OCI-LY7 (cell line): ENCODE measurements at regions not wholly inside any gene's neighbourhood (a gene's known extent, or its start where the extent isn't known, plus 50 kb on each side); places are given as distances from the start of the nearest gene placed in this dataset.

Experiments used
- BruUV-seq: library from RNA; stranded (reverse); fragments of 400-500 nt; replicated peaks from 2 replicates; lab custom pipeline; 2021; lab: Mats Ljungman, UMichigan
- CTCF ChIA-PET: fragments of 300-600 bp; sonication (Branson Sonifier 250); formaldehyde crosslinking; loops from one replicate; lab custom pipeline; 2022; ENCODE audit warnings: antibody characterized with exemption; ENCODE audit not compliant: unreplicated experiment; lab: Charles Lee
- POLR2A ChIA-PET: fragments of 300-600 bp; sonication (Branson Sonifier 250); formaldehyde crosslinking; loops from one replicate; lab custom pipeline; 2022; ENCODE audit warnings: antibody characterized with exemption; lab: Charles Lee
- DNase-seq: peaks from one replicate; pipeline ENCODE4 v3.0.0-alpha.2; 2015; ENCODE audit warnings: low spot score
- H2AFZ ChIP-seq: fragments of 200-600 bp; sonication (generic), shearing (Covaris generic); 2 replicates; pipeline ENCODE4 v1.6.1; 2014; ENCODE audit warnings: mild to moderate bottlenecking, antibody characterized with exemption, low read length, moderate library complexity
- H3K27ac ChIP-seq: fragments of 200-600 bp; sonication (generic); 2 replicates; pipeline ENCODE4 v1.5.1; 2014; ENCODE audit warnings: mixed run types, low read depth, mild to moderate bottlenecking, moderate library complexity, low read length, inconsistent platforms; ENCODE audit not compliant: poor library complexity, severe bottlenecking
- H3K36me3 ChIP-seq: fragments of 200-600 bp; sonication (generic); 2 replicates; pipeline ENCODE4 v1.6.1; 2014; ENCODE audit warnings: mild to moderate bottlenecking, antibody characterized with exemption, low read length, moderate library complexity, mixed read lengths; ENCODE audit not compliant: insufficient read depth
- H3K4me1 ChIP-seq: fragments of 200-600 bp; sonication (generic); 2 replicates; pipeline ENCODE4 v1.5.1; 2014; ENCODE audit warnings: mild to moderate bottlenecking, low read length; ENCODE audit not compliant: insufficient read depth, poor library complexity, severe bottlenecking
- H3K4me2 ChIP-seq: fragments of 200-600 bp; sonication (generic); 2 replicates; pipeline ENCODE4 v1.6.1; 2014; ENCODE audit warnings: mild to moderate bottlenecking, low read length
- H3K4me3 ChIP-seq: fragments of 200-600 bp; sonication (generic); 2 replicates; pipeline ENCODE4 v1.5.1; 2014; ENCODE audit warnings: mild to moderate bottlenecking, low read depth, low read length; ENCODE audit not compliant: poor library complexity, severe bottlenecking
- H3K79me2 ChIP-seq: fragments of 200-600 bp; sonication (generic); 2 replicates; pipeline ENCODE4 v1.6.1; 2016; ENCODE audit warnings: low read depth, mild to moderate bottlenecking, low read length, moderate library complexity, mixed read lengths; ENCODE audit not compliant: insufficient read depth
- H3K9me2 ChIP-seq: fragments of 200-600 bp; sonication (generic); 2 replicates; pipeline ENCODE4 v1.6.1; 2016; ENCODE audit warnings: mild to moderate bottlenecking, low read length, mixed read lengths; ENCODE audit not compliant: insufficient read depth
- H3K9me3 ChIP-seq: fragments of 200-600 bp; sonication (generic); 2 replicates; pipeline ENCODE4 v1.6.1; 2014; ENCODE audit warnings: mild to moderate bottlenecking, mixed run types, low read length, mixed read lengths
- H4K20me1 ChIP-seq: fragments of 200-600 bp; sonication (generic); 2 replicates; pipeline ENCODE4 v1.6.1; 2014; ENCODE audit warnings: mild to moderate bottlenecking, antibody characterized with exemption, low read length, moderate library complexity, mixed read lengths; ENCODE audit not compliant: insufficient read depth
- EZH2phosphoT487 ChIP-seq: fragments of 200-600 bp; sonication (generic); IDR thresholded peaks from 2 replicates; pipeline ENCODE4 v1.6.1; 2018; ENCODE audit warnings: low read depth, borderline replicate concordance, mild to moderate bottlenecking, mixed run types, antibody characterized with exemption, low read length, moderate library complexity, mixed read lengths
- intact Hi-C: fragments of 100-400 bp; cut with micrococcal nuclease; formaldehyde crosslinking; loops from one replicate; pipeline ENCODE4 v1.10.0; 2022; ENCODE audit not compliant: unreplicated experiment
- TF ChIP-seq, protein P1 (sequence below): fragments of 200-600 bp; sonication (generic); conservative IDR thresholded peaks from 2 replicates; pipeline ENCODE4 v1.5.1; 2014; ENCODE audit warnings: mild to moderate bottlenecking, antibody characterized with exemption, low read length, moderate library complexity, mixed read lengths

- Histone ChIP-seq H3K9me3 (no peaks in the 10 kb centered on the region), H3K4me3 (no peak overlapping the region), H3K27ac (no peak overlapping the region), H4K20me1 (no peaks in the 10 kb centered on the region), H2AFZ (no peak overlapping the region), H3K9me2 (no peaks in the 10 kb centered on the region), H3K36me3 (no peaks in the 10 kb centered on the region), H3K79me2 (no peaks in the 10 kb centered on the region), H3K4me2 (no peak overlapping the region), H3K4me1 (no peaks in the 10 kb centered on the region)
- intact Hi-C loops, result no loop called here
- BruUV-seq, result no TSS peak
- no peak for TF ChIP-seq EZH2phosphoT487
- TF ChIP-seq, protein P1, sequence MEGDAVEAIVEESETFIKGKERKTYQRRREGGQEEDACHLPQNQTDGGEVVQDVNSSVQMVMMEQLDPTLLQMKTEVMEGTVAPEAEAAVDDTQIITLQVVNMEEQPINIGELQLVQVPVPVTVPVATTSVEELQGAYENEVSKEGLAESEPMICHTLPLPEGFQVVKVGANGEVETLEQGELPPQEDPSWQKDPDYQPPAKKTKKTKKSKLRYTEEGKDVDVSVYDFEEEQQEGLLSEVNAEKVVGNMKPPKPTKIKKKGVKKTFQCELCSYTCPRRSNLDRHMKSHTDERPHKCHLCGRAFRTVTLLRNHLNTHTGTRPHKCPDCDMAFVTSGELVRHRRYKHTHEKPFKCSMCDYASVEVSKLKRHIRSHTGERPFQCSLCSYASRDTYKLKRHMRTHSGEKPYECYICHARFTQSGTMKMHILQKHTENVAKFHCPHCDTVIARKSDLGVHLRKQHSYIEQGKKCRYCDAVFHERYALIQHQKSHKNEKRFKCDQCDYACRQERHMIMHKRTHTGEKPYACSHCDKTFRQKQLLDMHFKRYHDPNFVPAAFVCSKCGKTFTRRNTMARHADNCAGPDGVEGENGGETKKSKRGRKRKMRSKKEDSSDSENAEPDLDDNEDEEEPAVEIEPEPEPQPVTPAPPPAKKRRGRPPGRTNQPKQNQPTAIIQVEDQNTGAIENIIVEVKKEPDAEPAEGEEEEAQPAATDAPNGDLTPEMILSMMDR, result no peak
- ChIA-PET POLR2A (interaction anchor here (0.6 to 0.7 kb wide), 2 partner anchors 91 to 1662 kb away, joined by 3 read pairs; no protein-coding TSS in a partner anchor), CTCF (no interaction called here)
- no peak for DNase-seq
Measured at GRCh38 chr2:59933948-59934347, 619.5 kb downstream of the BCL11A start.

GRCh38 chr2:59932341-59932740 is 621.1 kb downstream of the BCL11A start:
- no TSS peak for BruUV-seq
- intact Hi-C loops, result no loop called here

GRCh38 chr2:59930430-59930829 is 623.0 kb downstream of the BCL11A start:
- no peaks in the 10 kb centered on the region for H3K9me3 ChIP-seq
- H3K4me3 ChIP-seq, result no peak overlapping the region
- POLR2A ChIA-PET, result interaction anchor here (0.6 kb wide), 2 partner anchors 185 to 543 kb away, joined by 3 read pairs; no protein-coding TSS in a partner anchor
- no peak overlapping the region for H2AFZ ChIP-seq
- H3K4me1 ChIP-seq, result no peaks in the 10 kb centered on the region
- BruUV-seq, result no TSS peak
- no peaks in the 10 kb centered on the region for H4K20me1 ChIP-seq
- H3K79me2 ChIP-seq, result no peaks in the 10 kb centered on the region
- H3K27ac ChIP-seq, result no peak overlapping the region
- CTCF ChIA-PET, result no interaction called here
- H3K9me2 ChIP-seq, result no peaks in the 10 kb centered on the region
- intact Hi-C loops, result no loop called here
- no peak overlapping the region for H3K4me2 ChIP-seq
- H3K36me3 ChIP-seq, result no peaks in the 10 kb centered on the region
- peak; percentile 10 for DNase-seq
- no peak for TF ChIP-seq EZH2phosphoT487
- TF ChIP-seq, protein P1, result no peak

More at GRCh38 chr2:59932341-59932740, 621.1 kb downstream of the BCL11A start:
- Histone ChIP-seq H3K4me3 (no peak overlapping the region), H4K20me1 (no peaks in the 10 kb centered on the region), H3K36me3 (no peaks in the 10 kb centered on the region), H3K27ac (no peak overlapping the region), H3K4me2 (no peak overlapping the region), H3K9me2 (no peaks in the 10 kb centered on the region), H3K4me1 (no peaks in the 10 kb centered on the region), H2AFZ (no peak overlapping the region), H3K9me3 (no peaks in the 10 kb centered on the region), H3K79me2 (no peaks in the 10 kb centered on the region)
- CTCF ChIA-PET, result no interaction called here
- peak; percentile 30 for DNase-seq
- no peak for TF ChIP-seq EZH2phosphoT487
- TF ChIP-seq, protein P1, result peak; percentile 47
- POLR2A ChIA-PET, result interaction anchor here (0.6 to 0.7 kb wide), 2 partner anchors 606 to 1976 kb away, joined by 3 to 4 read pairs; no protein-coding TSS in a partner anchor
